ENCODE measurements at regions not wholly inside any gene's neighbourhood (a gene's known extent, or its start where the extent isn't known, plus 50 kb on each side); places are given as distances from the start of the nearest gene placed in this dataset.

GRCh38 chr4:122083989-122084388 is 68.1 kb upstream of the BLTP1 start:
- TF ChIP-seq CTCF (conservative IDR thresholded peaks at IDR 0.05; ENCODE audit: low read depth, low read length), result no peak
- TF ChIP-seq EZH2 (IDR thresholded peaks at IDR 0.05; ENCODE audit: borderline replicate concordance, low read depth, low read length, poor library complexity, severe bottlenecking), result no peak
